ENCODE measurements at regions not wholly inside any gene's neighbourhood (a gene's known extent, or its start where the extent isn't known, plus 50 kb on each side); places are given as distances from the start of the nearest gene placed in this dataset.
"Not testable (repeated sequence)": the region's sequence is repeated elsewhere in the genome, so short reads cannot be mapped to it uniquely, and the experiment has no call there.

- CTCF ChIA-PET: no interaction called here
These were observed 92.1 kb downstream of the ZNF467 start for GRCh38 chr7:149681274-149681673.

GRCh38 chr7:149680331-149681025 lies 92.9 kb downstream of the ZNF467 start:
- H3K4me1 ChIP-seq (replicated peaks; ENCODE audit: insufficient read depth): peaks cover 3% of the 10 kb centered on the region
- no peaks in the 10 kb centered on the region for H3K27me3 ChIP-seq (ENCODE audit: insufficient read depth, low read depth)
- no peak overlapping the region for H2AFZ ChIP-seq
- DNase-seq: no peak
- ChIA-PET CTCF (no interaction called here), POLR2A (ENCODE audit: unreplicated experiment) (no interaction called here)
- TF ChIP-seq EZH2 (IDR thresholded peaks at IDR 0.05; ENCODE audit: low read depth) (no peak), CTCF (conservative IDR thresholded peaks at IDR 0.05) (no peak)
- no peak overlapping the region for H3K4me2 ChIP-seq
- 0 out of 2 replicates have a peak, but pooled peaks cover under 1% of the 10 kb centered on the region for H3F3A ChIP-seq (ENCODE audit: insufficient read depth, low read depth)
- no peaks in the 10 kb centered on the region for H3K36me3 ChIP-seq (ENCODE audit: low read depth)
- H3K9me3 ChIP-seq (ENCODE audit: insufficient read depth, low read depth): no peaks in the 10 kb centered on the region
- H4K20me1 ChIP-seq (ENCODE audit: insufficient read depth): no peaks in the 10 kb centered on the region
- intact Hi-C loops (cut with micrococcal nuclease; ENCODE audit: unreplicated experiment): no loop called here
- H3K27ac ChIP-seq: no peak overlapping the region
- H3K79me2 ChIP-seq (ENCODE audit: low read depth): no peaks in the 10 kb centered on the region
- no peak overlapping the region for H3K4me3 ChIP-seq
- no TSS peak for BruUV-seq (replicated peaks)
- peaks cover 8% of the 10 kb centered on the region; the same call in 1 of the 2 replicates for H3K9me2 ChIP-seq (ENCODE audit: insufficient read depth)

More at GRCh38 chr7:149681274-149681673, 92.1 kb downstream of the ZNF467 start:
- H3K4me2 ChIP-seq: no peak overlapping the region
- intact Hi-C loops (cut with micrococcal nuclease; ENCODE audit: unreplicated experiment): no loop called here
- H3K4me3 ChIP-seq: no peak overlapping the region
- no peaks in the 10 kb centered on the region for H3K36me3 ChIP-seq (ENCODE audit: low read depth)
- peaks cover 8% of the 10 kb centered on the region; the same call in 1 of the 2 replicates for H3K9me2 ChIP-seq (ENCODE audit: insufficient read depth)
- no peaks in the 10 kb centered on the region for H3K9me3 ChIP-seq (ENCODE audit: insufficient read depth, low read depth)
- H3F3A ChIP-seq (ENCODE audit: insufficient read depth, low read depth): 0 out of 2 replicates have a peak, but pooled peaks cover 3% of the 10 kb centered on the region
- DNase-seq: no peak
- H3K4me1 ChIP-seq (replicated peaks; ENCODE audit: insufficient read depth): 0 out of 2 replicates have a peak, but pooled peaks cover 3% of the 10 kb centered on the region
- no peaks in the 10 kb centered on the region for H3K27me3 ChIP-seq (ENCODE audit: insufficient read depth, low read depth)
- H4K20me1 ChIP-seq (ENCODE audit: insufficient read depth): no peaks in the 10 kb centered on the region
- no peak overlapping the region for H2AFZ ChIP-seq
- no TSS peak for BruUV-seq (replicated peaks)
- POLR2A ChIA-PET (ENCODE audit: unreplicated experiment): no interaction called here
- no peak overlapping the region for H3K27ac ChIP-seq
- TF ChIP-seq CTCF (conservative IDR thresholded peaks at IDR 0.05): no peak
- no peak for TF ChIP-seq EZH2 (IDR thresholded peaks at IDR 0.05; ENCODE audit: low read depth)
- H3K79me2 ChIP-seq (ENCODE audit: low read depth): no peaks in the 10 kb centered on the region

- H2AFZ ChIP-seq; H3K9me3 ChIP-seq (ENCODE audit: insufficient read depth, low read depth); H3K36me3 ChIP-seq (ENCODE audit: low read depth); H3K4me3 ChIP-seq; BruUV-seq (replicated peaks); POLR2A ChIA-PET (ENCODE audit: unreplicated experiment); CTCF ChIA-PET; H3K27ac ChIP-seq; H3K9me2 ChIP-seq (ENCODE audit: insufficient read depth); H4K20me1 ChIP-seq (ENCODE audit: insufficient read depth); H3K79me2 ChIP-seq (ENCODE audit: low read depth); H3K27me3 ChIP-seq (ENCODE audit: insufficient read depth, low read depth): not testable (repeated sequence)
- DNase-seq: peak; percentile 57 to 87
- peaks cover 16% of the 10 kb centered on the region for H3F3A ChIP-seq (ENCODE audit: insufficient read depth, low read depth)
- peak overlapping the region; percentile 41 for H3K4me2 ChIP-seq
- intact Hi-C loops (cut with micrococcal nuclease; ENCODE audit: unreplicated experiment): loop anchor here (2.0 kb wide), 1 partner anchor 48 kb away; no protein-coding TSS in a partner anchor
- peaks cover 21% of the 10 kb centered on the region for H3K4me1 ChIP-seq (replicated peaks; ENCODE audit: insufficient read depth)
These were observed 98.5 kb downstream of the ZNF467 start for GRCh38 chr7:149674728-149675385.
